HCT116 (cell line): ENCODE measurements at regions not wholly inside any gene's neighbourhood (a gene's known extent, or its start where the extent isn't known, plus 50 kb on each side); places are given as distances from the start of the nearest gene placed in this dataset.

Source experiments
- ATAC-seq: fragments of 200-7000 bp; cut with Tn5 transposase; 2 replicates; pipeline ENCODE4 v1.9.1; 2020; ENCODE audit warnings: mild to moderate bottlenecking, moderate library complexity
- BruUV-seq: library from RNA; stranded (reverse); fragments of 400-500 nt; replicated peaks from 2 replicates; lab custom pipeline; 2021; lab: Mats Ljungman, UMichigan
- CTCF ChIA-PET: fragments of 300-600 bp; sonication (Branson Sonifier 250); formaldehyde crosslinking; loops from one replicate; lab custom pipeline; 2021; ENCODE audit warnings: antibody characterized with exemption; lab: Charles Lee
- POLR2A ChIA-PET: fragments of 300-600, 350-600 bp; sonication (Branson Sonifier 250); formaldehyde crosslinking; loops from one replicate; lab custom pipeline; 2021; ENCODE audit warnings: antibody characterized with exemption; lab: Charles Lee
- RAD21 ChIA-PET, 2 experiments: fragments of 300-600 bp; sonication (Branson Sonifier 250); formaldehyde crosslinking; loops; one replicate each; lab custom pipeline; 2023; ENCODE audit warnings: low total read pairs in 2 of 2; ENCODE audit not compliant: uncharacterized antibody in 2 of 2, unreplicated experiment in 2 of 2, low non-redundant PET in 1 of 2; lab: Charles Lee
- DNase-seq: peaks from one replicate; pipeline ENCODE4 v3.0.0-alpha.2; 2010; ENCODE audit warnings: low read depth, low spot score
- H2AFZ ChIP-seq: fragments of 200-600 bp; shearing (Covaris generic), sonication (generic); 2 replicates; pipeline ENCODE4 v1.6.1; 2017; ENCODE audit warnings: low read depth, mixed run types, mixed read lengths, antibody characterized with exemption, low read length; ENCODE audit not compliant: poor library complexity, severe bottlenecking
- H3K27ac ChIP-seq: 2 replicates; pipeline ENCODE4 v1.5.1; 2012; ENCODE audit warnings: low read depth, low read length
- H3K27me3 ChIP-seq: fragments of 200-600 bp; sonication (generic); 2 replicates; pipeline ENCODE4 v1.6.1; 2016; ENCODE audit warnings: mixed run types, low read length, mixed read lengths; ENCODE audit not compliant: insufficient read depth
- H3K36me3 ChIP-seq, 2 experiments: fragments of 200-500 bp in 1 of 2; fragments of 200-600 bp in 1 of 2; sonication (Bioruptor generic) in 1 of 2; sonication (generic) in 1 of 2; 2 replicates each; pipeline versions ENCODE4 v1.5.1 to v1.6.1; 2014 to 2016; ENCODE audit warnings: low read length in 2 of 2, inconsistent platforms in 1 of 2, mixed read lengths in 1 of 2, mixed run types in 1 of 2; ENCODE audit not compliant: insufficient read depth in 2 of 2, control insufficient read depth in 1 of 2
- H3K4me1 ChIP-seq, 2 experiments: fragments of 200-600 bp in 1 of 2; sonication (generic) in 1 of 2; 2 replicates each; pipeline versions ENCODE4 v1.5.1 to v1.6.1; 2012 to 2017; ENCODE audit warnings: low read length in 2 of 2, inconsistent platforms in 1 of 2, mild to moderate bottlenecking in 1 of 2, mixed read lengths in 1 of 2, mixed run types in 1 of 2, moderate library complexity in 1 of 2; ENCODE audit not compliant: insufficient read depth in 2 of 2, control insufficient read depth in 1 of 2
- H3K4me2 ChIP-seq: fragments of 200-600 bp; sonication (generic); 2 replicates; pipeline ENCODE4 v1.6.1; 2017; ENCODE audit warnings: mixed run types, low read length, mixed read lengths
- H3K4me3 ChIP-seq, 2 experiments: fragments of 200-600 bp in 1 of 2; sonication (generic) in 1 of 2; replicated peaks in 1 of 2; 2 replicates each; pipeline ENCODE4 v1.5.1; 2011 to 2016; ENCODE audit warnings: low read length in 2 of 2, control low read depth in 1 of 2, low read depth in 1 of 2, mild to moderate bottlenecking in 1 of 2, mixed read lengths in 1 of 2, mixed run types in 1 of 2
- H3K79me2 ChIP-seq: fragments of 200-600 bp; sonication (generic); 2 replicates; pipeline ENCODE4 v1.6.1; 2017; ENCODE audit warnings: mild to moderate bottlenecking, mixed run types, low read length, moderate library complexity, mixed read lengths; ENCODE audit not compliant: insufficient read depth
- H3K9ac ChIP-seq: fragments of 200-600 bp; sonication (generic); 2 replicates; pipeline ENCODE4 v1.6.1; 2016; ENCODE audit warnings: low read length, mixed read lengths
- H3K9me2 ChIP-seq: fragments of 200-600 bp; sonication (generic), shearing (Covaris generic); 2 replicates; pipeline ENCODE4 v1.6.1; 2017; ENCODE audit warnings: mixed run types, mild to moderate bottlenecking, moderate library complexity; ENCODE audit not compliant: insufficient read depth
- H3K9me3 ChIP-seq, 2 experiments: fragments of 200-500 bp in 1 of 2; fragments of 200-600 bp in 1 of 2; sonication (Bioruptor generic) in 1 of 2; sonication (generic) in 1 of 2; 2 replicates each; pipeline ENCODE4 v1.6.1; 2014 to 2017; ENCODE audit warnings: low read length in 2 of 2, mixed read lengths in 2 of 2, inconsistent platforms in 1 of 2, low read depth in 1 of 2, mild to moderate bottlenecking in 1 of 2, mixed run types in 1 of 2, moderate library complexity in 1 of 2; ENCODE audit not compliant: control insufficient read depth in 1 of 2, insufficient read depth in 1 of 2
- H4K20me1 ChIP-seq: fragments of 200-600 bp; sonication (generic), shearing (Covaris generic); 2 replicates; pipeline ENCODE4 v1.6.1; 2017; ENCODE audit warnings: mixed run types, mild to moderate bottlenecking, moderate library complexity; ENCODE audit not compliant: insufficient read depth
- CEBPB ChIP-seq: IDR thresholded peaks from 2 replicates; pipeline ENCODE4 v1.6.1; 2012; ENCODE audit warnings: low read depth
- ELF1 ChIP-seq: IDR thresholded peaks from 2 replicates; pipeline ENCODE4 v1.6.1; 2012; ENCODE audit warnings: low read depth, borderline replicate concordance
- SIN3A ChIP-seq: IDR thresholded peaks from 2 replicates; pipeline ENCODE4 v1.6.1; 2012; ENCODE audit warnings: low read depth
- SRF ChIP-seq: IDR thresholded peaks from 2 replicates; pipeline ENCODE4 v1.6.1; 2012; ENCODE audit warnings: low read depth
- TCF7L2 ChIP-seq: IDR thresholded peaks from 2 replicates; pipeline ENCODE4 v1.7.0; 2011; ENCODE audit warnings: borderline replicate concordance, inconsistent platforms; ENCODE audit not compliant: insufficient read depth, insufficient read length; ENCODE audit errors: extremely low read depth
- YY1 ChIP-seq: IDR thresholded peaks from 2 replicates; pipeline ENCODE4 v1.6.1; 2011; ENCODE audit warnings: low read length, low read depth, moderate library complexity, mild to moderate bottlenecking; ENCODE audit not compliant: insufficient replicate concordance; ENCODE audit errors: extremely low read depth
- ZNF274 ChIP-seq: fragments of 200-500 bp; sonication (Bioruptor generic); IDR thresholded peaks from 2 replicates; pipeline ENCODE4 v1.6.1; 2014; ENCODE audit warnings: mild to moderate bottlenecking, low read depth, low read length, inconsistent platforms
- intact Hi-C: fragments of 100-400 bp; cut with micrococcal nuclease; formaldehyde crosslinking; loops from 2 replicates; pipeline ENCODE4 v1.10.0; 2022
- TF ChIP-seq, protein P1 (sequence below), 3 experiments: fragments of 200-600 bp in 1 of 3; sonication (generic) in 1 of 3; IDR thresholded peaks in 2 of 3; conservative IDR thresholded peaks in 1 of 3; 2 replicates each; pipeline ENCODE4 v1.5.1; 2012 to 2017; ENCODE audit warnings: low read depth in 2 of 3, low read length in 2 of 3, antibody characterized with exemption in 1 of 3, borderline replicate concordance in 1 of 3, control low read depth in 1 of 3, mild to moderate bottlenecking in 1 of 3, mixed read lengths in 1 of 3, mixed run types in 1 of 3, moderate library complexity in 1 of 3; ENCODE audit not compliant: insufficient read depth in 1 of 3
- TF ChIP-seq, protein P2 (sequence below): IDR thresholded peaks from 2 replicates; pipeline ENCODE4 v1.6.1; 2012
- TF ChIP-seq, protein P3 (sequence below): IDR thresholded peaks from 2 replicates; pipeline ENCODE4 v1.6.1; 2012; ENCODE audit warnings: low read depth

DNA sequence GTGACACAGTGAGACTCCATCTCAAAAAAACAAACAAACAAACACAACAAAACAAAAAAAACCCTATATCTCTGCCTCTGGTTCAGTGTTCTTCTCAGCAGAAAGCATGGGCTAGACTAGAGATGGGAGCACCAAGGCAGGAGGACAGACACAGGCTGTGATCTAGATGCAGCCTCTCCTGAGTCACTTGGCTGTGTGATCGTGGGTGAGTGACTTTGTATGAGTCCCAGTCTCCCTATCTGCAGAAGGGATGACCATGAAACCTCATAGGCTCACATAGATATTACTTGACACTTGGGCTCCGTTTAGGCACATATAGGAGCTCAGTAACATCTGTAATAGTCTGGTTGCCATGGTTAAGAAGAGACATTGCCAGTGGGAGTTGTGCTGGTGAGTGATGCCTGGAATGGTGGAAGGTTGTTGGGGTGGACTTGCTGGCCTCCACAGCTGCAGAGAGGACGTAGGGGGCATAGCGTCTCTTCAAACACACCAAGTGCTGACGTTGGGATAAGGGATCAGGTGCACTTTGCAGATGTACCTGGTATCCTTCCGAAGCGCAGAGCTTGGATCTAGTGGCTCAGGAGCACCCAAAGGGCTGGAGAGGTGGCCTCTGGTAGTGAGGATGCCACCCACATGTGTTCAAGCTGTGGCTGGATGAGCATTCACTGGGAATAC is 318.9 kb upstream of the HS6ST1 start:
- CTCF ChIA-PET = no interaction called here

More for the DNA sequence above, 318.9 kb upstream of the HS6ST1 start:
- H2AFZ ChIP-seq = no peak overlapping the region
- BruUV-seq = no TSS peak
- H3K4me3 ChIP-seq = no peak overlapping the region
- POLR2A ChIA-PET = no interaction called here
- H3K36me3 ChIP-seq = no peaks in the 10 kb centered on the region
- no peak for ATAC-seq
- intact Hi-C loops = no loop called here
- no peaks in the 10 kb centered on the region for H3K79me2 ChIP-seq
- no peaks in the 10 kb centered on the region for H3K4me1 ChIP-seq
- no peak overlapping the region for H3K9ac ChIP-seq
- no peak overlapping the region for H3K4me2 ChIP-seq
- RAD21 ChIA-PET = no interaction called here
- H3K27me3 ChIP-seq = no peaks in the 10 kb centered on the region
- no peak for TF ChIP-seq SIN3A
- TF ChIP-seq, protein P1, sequence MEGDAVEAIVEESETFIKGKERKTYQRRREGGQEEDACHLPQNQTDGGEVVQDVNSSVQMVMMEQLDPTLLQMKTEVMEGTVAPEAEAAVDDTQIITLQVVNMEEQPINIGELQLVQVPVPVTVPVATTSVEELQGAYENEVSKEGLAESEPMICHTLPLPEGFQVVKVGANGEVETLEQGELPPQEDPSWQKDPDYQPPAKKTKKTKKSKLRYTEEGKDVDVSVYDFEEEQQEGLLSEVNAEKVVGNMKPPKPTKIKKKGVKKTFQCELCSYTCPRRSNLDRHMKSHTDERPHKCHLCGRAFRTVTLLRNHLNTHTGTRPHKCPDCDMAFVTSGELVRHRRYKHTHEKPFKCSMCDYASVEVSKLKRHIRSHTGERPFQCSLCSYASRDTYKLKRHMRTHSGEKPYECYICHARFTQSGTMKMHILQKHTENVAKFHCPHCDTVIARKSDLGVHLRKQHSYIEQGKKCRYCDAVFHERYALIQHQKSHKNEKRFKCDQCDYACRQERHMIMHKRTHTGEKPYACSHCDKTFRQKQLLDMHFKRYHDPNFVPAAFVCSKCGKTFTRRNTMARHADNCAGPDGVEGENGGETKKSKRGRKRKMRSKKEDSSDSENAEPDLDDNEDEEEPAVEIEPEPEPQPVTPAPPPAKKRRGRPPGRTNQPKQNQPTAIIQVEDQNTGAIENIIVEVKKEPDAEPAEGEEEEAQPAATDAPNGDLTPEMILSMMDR (IDR thresholded peaks at IDR 0.05 in 2 of 3, conservative IDR thresholded peaks at IDR 0.05 in 1 of 3; ENCODE audit: borderline replicate concordance in 1 of 3, insufficient read depth in 1 of 3, low read depth in 2 of 3, low read length in 2 of 3) = no peak
- no peak for TF ChIP-seq TCF7L2
- TF ChIP-seq SRF = no peak
- TF ChIP-seq ELF1 = no peak
- TF ChIP-seq ZNF274 = no peak
- TF ChIP-seq YY1 = no peak
- TF ChIP-seq, protein P2, sequence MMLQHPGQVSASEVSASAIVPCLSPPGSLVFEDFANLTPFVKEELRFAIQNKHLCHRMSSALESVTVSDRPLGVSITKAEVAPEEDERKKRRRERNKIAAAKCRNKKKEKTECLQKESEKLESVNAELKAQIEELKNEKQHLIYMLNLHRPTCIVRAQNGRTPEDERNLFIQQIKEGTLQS = no peak
- TF ChIP-seq, protein P3, sequence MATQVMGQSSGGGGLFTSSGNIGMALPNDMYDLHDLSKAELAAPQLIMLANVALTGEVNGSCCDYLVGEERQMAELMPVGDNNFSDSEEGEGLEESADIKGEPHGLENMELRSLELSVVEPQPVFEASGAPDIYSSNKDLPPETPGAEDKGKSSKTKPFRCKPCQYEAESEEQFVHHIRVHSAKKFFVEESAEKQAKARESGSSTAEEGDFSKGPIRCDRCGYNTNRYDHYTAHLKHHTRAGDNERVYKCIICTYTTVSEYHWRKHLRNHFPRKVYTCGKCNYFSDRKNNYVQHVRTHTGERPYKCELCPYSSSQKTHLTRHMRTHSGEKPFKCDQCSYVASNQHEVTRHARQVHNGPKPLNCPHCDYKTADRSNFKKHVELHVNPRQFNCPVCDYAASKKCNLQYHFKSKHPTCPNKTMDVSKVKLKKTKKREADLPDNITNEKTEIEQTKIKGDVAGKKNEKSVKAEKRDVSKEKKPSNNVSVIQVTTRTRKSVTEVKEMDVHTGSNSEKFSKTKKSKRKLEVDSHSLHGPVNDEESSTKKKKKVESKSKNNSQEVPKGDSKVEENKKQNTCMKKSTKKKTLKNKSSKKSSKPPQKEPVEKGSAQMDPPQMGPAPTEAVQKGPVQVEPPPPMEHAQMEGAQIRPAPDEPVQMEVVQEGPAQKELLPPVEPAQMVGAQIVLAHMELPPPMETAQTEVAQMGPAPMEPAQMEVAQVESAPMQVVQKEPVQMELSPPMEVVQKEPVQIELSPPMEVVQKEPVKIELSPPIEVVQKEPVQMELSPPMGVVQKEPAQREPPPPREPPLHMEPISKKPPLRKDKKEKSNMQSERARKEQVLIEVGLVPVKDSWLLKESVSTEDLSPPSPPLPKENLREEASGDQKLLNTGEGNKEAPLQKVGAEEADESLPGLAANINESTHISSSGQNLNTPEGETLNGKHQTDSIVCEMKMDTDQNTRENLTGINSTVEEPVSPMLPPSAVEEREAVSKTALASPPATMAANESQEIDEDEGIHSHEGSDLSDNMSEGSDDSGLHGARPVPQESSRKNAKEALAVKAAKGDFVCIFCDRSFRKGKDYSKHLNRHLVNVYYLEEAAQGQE = no peak
- no peak for TF ChIP-seq CEBPB
- TF ChIP-seq, all 23 proteins: peak for 0
- Histone ChIP-seq H3K9me2 (no peaks in the 10 kb centered on the region), H3K9me3 (no peaks in the 10 kb centered on the region), H4K20me1 (no peaks in the 10 kb centered on the region), H3K27ac (no peak overlapping the region)
- DNase-seq = no peak
